Sigmoid colon (tissue), 4 donors: ENCODE measurements at regions not wholly inside any gene's neighbourhood (a gene's known extent, or its start where the extent isn't known, plus 50 kb on each side); places are given as distances from the start of the nearest gene placed in this dataset.

Source experiments
- CTCF ChIP-seq, 4 experiments: fragments of 450-650 bp in 3 of 4; fragments of 200-600 bp in 1 of 4; IDR thresholded peaks; one replicate each; pipeline ENCODE4 v1.5.1; 2016 to 2019; ENCODE audit warnings: antibody characterized with exemption in 4 of 4, mild to moderate bottlenecking in 3 of 4, moderate library complexity in 2 of 4
- POLR2AphosphoS5 ChIP-seq, 4 donors: sonication (generic); formaldehyde crosslinking; IDR thresholded peaks; one replicate each; pipeline ENCODE4 v1.6.1; 2017; ENCODE audit warnings: antibody characterized with exemption in 4 of 4

GRCh38 chr15:47839233-47839825 lies 122.0 kb downstream of the SEMA6D start:
- TF ChIP-seq CTCF (IDR thresholded peaks at IDR 0.05) = no peak
- TF ChIP-seq POLR2AphosphoS5 (IDR thresholded peaks at IDR 0.05) = no peak
